T-helper 1 cell (primary cell): ENCODE measurements at regions not wholly inside any gene's neighbourhood (a gene's known extent, or its start where the extent isn't known, plus 50 kb on each side); places are given as distances from the start of the nearest gene placed in this dataset.
"Not testable (repeated sequence)": the region's sequence is repeated elsewhere in the genome, so short reads cannot be mapped to it uniquely, and the experiment has no call there.

Experiments
- DNase-seq, 5 donors: peaks; one replicate each; pipeline ENCODE4 v3.0.0-alpha.2; 2012 to 2020

GRCh38 chr7:69499-70123 is 122.8 kb upstream of the FAM20C start:
- DNase-seq: not testable (repeated sequence)

DNA sequence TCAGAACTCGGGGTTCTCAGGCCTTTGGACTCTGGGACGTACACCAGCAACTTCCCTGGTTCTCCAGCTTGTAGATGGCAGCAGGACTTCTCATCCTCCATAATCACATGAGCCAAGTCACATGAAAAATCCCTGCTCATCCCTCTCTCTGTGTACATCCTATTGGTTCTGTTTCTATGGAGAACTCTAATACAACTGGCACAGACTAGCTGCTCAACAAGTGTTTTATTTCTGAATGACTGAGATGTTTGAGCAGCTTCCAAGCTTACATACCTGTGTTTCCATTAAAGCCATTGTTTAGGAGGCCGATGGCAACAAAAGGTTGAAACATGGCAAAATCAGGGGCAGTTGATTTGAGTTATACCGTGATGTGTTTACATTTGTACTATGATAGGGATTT is 122.2 kb upstream of the FAM20C start:
- DNase-seq: not testable (repeated sequence)

GRCh38 chr7:70989-71388 is 121.4 kb upstream of the FAM20C start:
- DNase-seq: not testable (repeated sequence)

GRCh38 chr7:72266-73057 is 119.9 kb upstream of the FAM20C start:
- DNase-seq: not testable (repeated sequence)

GRCh38 chr7:73058-73331 is 119.4 kb upstream of the FAM20C start:
- not testable (repeated sequence) for DNase-seq

- DNase-seq: not testable (repeated sequence)
These were observed 118.3 kb upstream of the FAM20C start for GRCh38 chr7:74008-74540.

GRCh38 chr7:75511-75910 is 116.9 kb upstream of the FAM20C start:
- not testable (repeated sequence) for DNase-seq

GRCh38 chr7:76202-76601 is 116.2 kb upstream of the FAM20C start:
- DNase-seq: not testable (repeated sequence)

DNA sequence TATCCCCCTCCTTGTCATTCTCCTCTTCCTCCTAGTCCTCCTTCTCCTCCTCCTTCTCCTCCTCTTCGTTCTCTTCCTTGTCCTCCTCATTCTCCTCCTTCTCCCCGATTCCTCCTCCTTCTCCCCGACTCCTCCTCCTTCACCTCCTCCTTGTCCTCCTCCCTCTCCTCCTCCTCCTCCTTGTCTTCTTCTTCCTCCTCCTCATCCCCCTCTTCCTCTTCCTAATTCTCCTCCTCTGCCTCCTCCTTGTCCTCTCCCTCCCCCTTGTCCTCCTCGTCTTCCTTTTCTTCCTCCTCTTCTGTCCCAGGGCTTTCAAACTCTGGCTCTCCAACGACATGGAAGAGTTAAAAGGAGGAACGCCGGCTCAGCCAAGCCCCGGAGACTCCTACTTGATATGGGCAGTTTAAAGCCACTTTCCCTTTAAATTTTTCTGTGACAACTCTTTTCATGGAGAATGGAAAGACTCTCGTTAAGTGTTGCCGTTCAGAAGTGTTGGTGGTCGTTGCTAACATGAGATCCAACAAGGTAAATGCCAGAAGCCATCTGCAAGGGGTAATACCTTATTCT is 115.5 kb upstream of the FAM20C start:
- not testable (repeated sequence) for DNase-seq

DNA sequence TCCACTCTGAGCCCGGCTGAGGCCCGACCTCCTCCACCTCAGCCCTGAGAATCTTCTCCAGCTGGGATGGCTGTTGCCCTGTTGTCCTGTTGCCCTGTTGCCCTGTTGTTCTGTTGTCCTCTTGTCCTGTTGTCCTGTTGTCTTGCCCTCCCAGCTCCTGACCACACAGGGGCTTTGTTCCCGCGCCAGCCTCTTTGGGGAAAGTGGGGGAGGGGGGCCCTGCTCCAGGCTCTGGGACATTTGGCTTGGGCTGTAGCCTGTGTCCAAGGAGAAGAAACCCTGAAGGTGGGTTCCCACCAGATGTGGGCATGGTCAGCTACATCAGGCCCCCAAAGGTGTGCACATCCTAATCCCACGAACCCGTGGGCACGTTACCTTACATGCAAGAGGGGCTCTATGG is 113.5 kb upstream of the FAM20C start:
- not testable (repeated sequence) for DNase-seq

DNA sequence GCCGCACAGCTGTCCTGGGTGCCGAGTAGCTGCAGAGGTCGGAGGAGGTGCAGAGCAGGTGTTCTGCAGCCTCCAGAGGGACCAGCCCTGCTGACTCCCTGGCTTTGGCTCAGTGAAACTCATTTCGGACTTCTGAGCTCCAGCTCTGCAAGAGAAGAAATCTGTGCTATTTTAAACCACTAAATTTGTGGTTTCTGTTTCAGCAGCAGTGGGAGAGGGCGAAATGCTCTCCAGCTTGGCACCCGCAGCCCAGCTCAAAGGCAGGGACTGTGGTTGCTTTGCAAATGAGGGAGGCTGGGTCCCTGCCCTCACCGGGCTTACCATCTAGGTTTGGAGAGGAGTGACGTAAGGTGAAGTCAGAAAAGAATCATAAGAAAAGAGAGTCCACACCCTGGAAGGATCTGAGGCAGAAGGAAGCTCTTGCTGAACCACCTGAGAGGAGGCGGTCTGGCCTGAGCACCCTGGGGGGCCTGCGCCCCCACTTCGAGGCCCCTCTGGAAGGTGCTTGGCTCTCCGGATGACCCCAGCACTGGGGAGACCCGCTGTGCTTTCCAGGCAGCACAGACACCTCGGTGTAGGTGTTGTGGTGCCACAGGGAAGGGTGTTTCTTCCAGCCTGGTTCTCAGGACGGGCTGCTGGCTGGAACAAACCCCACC is 112.8 kb upstream of the FAM20C start:
- DNase-seq: not testable (repeated sequence)

DNA sequence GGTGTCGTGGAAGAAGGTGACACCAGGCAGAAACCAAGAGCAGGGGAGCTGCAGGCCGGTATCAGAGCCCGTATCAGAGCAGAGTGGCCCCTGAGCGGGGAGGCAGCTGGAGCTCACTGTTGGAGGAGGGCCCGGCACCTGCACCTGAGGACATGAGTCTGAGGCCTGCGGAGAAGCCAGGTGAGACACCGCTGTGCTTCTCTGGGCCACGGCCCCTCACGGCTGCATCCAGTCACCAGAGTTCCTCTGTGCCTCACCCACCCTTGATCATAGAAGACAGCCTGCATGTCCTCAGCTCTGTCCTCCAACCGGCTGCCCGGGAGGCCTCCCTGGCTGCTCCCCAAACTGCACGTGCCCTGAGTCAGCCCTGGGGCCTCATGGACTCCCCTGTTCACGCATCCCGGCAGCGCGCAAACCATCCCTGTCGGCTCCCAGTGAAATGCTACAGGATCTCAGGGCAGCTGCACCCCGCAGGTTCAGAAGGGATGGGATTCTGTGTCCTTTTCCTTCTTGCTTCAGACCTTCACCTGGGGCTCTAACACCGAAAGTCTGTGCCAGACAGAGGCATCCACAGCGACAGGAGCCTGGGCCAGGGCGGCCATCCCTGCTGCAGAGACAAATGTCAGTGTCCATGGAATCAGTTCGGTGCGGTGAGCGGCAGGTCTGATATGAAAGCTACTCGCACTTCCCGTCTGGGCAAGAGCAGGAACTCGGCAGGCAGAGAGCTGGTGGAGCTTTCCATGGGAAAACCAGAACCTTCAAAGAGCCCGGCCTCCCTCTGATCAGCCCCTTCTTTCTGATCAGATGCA is 111.9 kb upstream of the FAM20C start:
- DNase-seq: no peak

- DNase-seq: no peak
These were observed 111.1 kb upstream of the FAM20C start for GRCh38 chr7:81068-81925.

GRCh38 chr7:81926-82756 is 110.2 kb upstream of the FAM20C start:
- DNase-seq: no peak

DNA sequence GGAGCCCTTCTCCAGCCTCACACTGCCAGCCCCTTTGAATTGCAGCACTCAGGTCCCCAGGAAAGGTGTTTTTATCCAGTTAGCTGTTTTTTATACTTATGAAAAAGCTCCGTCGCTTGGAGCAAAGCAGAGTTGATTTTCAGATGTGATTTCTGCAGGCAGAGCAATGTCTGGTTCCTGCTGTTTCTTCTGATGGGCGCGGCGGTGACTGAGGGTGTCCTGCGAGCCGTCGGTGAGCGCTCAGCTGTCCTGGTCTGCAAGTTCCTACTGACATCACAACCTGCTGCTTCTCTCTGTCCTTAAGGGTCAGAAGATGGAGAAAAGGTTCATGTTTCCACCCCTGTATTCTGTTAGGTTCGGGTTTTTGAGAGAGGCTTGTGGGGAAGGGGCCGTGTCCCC is 109.6 kb upstream of the FAM20C start:
- DNase-seq: no peak

GRCh38 chr7:83441-83840 is 108.9 kb upstream of the FAM20C start:
- DNase-seq: no peak

- no peak for DNase-seq
These were observed 108.3 kb upstream of the FAM20C start for GRCh38 chr7:83861-84632.

DNA sequence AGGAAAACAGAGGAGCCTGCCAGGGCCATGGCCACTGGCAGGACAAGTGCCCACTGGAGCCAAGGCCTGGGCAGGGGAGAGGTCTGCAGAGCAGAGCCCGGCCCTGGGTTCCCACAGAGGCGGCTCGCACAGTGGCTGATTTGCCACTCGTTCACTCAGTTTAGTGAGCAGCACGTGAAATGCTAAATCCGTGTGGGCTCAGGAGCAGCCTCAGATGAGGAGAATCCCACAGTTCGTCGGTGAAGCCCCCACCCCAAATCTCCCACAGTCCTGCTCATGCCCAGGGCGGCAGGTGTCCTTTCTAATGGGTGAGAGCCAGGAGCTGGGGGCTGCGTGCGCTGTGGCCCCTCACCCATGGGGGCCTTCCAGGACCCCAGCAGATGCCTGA is 107.7 kb upstream of the FAM20C start:
- DNase-seq: no peak

DNA sequence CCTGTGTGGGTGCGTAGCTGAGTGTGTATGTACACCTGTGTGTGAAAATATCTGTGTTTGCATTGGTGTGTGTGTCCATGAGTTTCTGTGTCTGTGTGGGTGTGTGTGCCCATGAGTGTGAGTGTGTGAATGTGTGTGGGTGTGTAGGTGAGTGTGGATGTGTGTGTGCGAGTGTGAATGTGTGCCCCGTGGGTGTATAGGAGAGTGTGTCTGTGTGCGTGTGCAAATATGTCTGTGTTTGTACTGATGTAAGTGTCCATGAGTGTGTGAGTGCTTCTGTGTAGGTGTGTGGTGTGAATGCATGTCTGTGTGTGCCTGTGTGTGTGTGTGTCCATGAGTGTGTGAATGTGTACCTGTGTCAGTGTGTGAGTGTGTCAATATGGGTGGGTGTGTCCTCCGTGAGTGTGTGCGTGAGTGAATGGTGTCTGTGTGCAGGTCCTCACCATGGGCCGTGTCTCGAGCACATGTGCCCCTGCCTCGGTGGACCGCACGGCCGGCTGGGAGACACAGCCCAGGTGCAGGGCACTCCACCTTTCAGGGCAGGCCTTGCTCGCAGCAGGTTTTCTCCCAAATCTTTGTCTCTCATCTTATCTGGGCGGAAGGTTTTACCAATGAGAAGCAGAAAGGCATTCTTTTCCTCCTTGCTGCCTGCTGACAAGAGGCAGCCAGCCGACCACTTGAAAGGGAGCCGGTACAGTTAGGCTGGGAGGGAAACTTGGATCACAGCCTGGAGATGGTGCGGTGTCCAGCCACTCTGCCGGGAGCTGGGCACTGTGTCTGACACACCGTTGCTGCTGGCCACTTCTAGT is 107.1 kb upstream of the FAM20C start:
- no peak for DNase-seq
